NCI-H146 treated with DMSO at 0.1 percent for 48 hours (cell line): ENCODE measurements at regions not wholly inside any gene's neighbourhood (a gene's known extent, or its start where the extent isn't known, plus 50 kb on each side); places are given as distances from the start of the nearest gene placed in this dataset.

Experiments
- DNase-seq: peaks from one replicate; lab custom pipeline; 2025; ENCODE audit not compliant: unreplicated experiment; lab: John Stamatoyannopoulos, UW

GRCh38 chr5:74016373-74016772, 390.4 kb downstream of the ARHGEF28 start:
- no peak for DNase-seq

- DNase-seq: no peak
Observed at GRCh38 chr5:74015716-74016115, 389.7 kb downstream of the ARHGEF28 start.

- DNase-seq: no peak
Observed at GRCh38 chr5:74013222-74013621, 387.2 kb downstream of the ARHGEF28 start.

GRCh38 chr5:74009502-74009901, 383.5 kb downstream of the ARHGEF28 start:
- no peak for DNase-seq

- DNase-seq: no peak
Observed at GRCh38 chr5:74007193-74007592, 381.2 kb downstream of the ARHGEF28 start.

- DNase-seq: peak; percentile 23
Observed at GRCh38 chr5:73999297-73999696, 373.3 kb downstream of the ARHGEF28 start.

- peak; percentile 90 for DNase-seq
Observed at GRCh38 chr5:73998489-73998888, 372.5 kb downstream of the ARHGEF28 start.

- DNase-seq: no peak
Observed at GRCh38 chr5:73997960-73998359, 372.0 kb downstream of the ARHGEF28 start.

- DNase-seq: no peak
Observed at GRCh38 chr5:73996151-73996755, 370.3 kb downstream of the ARHGEF28 start.

GRCh38 chr5:73994963-73995362, 369.0 kb downstream of the ARHGEF28 start:
- no peak for DNase-seq
